Effector memory CD4-positive, alpha-beta T cell (primary cell): ENCODE measurements at regions not wholly inside any gene's neighbourhood (a gene's known extent, or its start where the extent isn't known, plus 50 kb on each side); places are given as distances from the start of the nearest gene placed in this dataset.

Source experiments
- DNase-seq, 3 donors: peaks; one replicate each; pipeline ENCODE4 v3.0.0-alpha.2; 2020
- H3K27ac ChIP-seq: 2 replicates; pipeline ENCODE4 v1.7.0; 2013; ENCODE audit warnings: mild to moderate bottlenecking, low read length, moderate library complexity; ENCODE audit not compliant: insufficient read depth, poor library complexity, severe bottlenecking
- H3K27me3 ChIP-seq: replicated peaks from 2 replicates; pipeline ENCODE4 v1.7.0; 2013; ENCODE audit warnings: mild to moderate bottlenecking, low read length; ENCODE audit not compliant: insufficient read depth, control insufficient read depth, poor library complexity, severe bottlenecking
- H3K36me3 ChIP-seq: 2 replicates; pipeline ENCODE4 v1.7.0; 2013; ENCODE audit warnings: mild to moderate bottlenecking, low read length, moderate library complexity; ENCODE audit not compliant: control insufficient read depth, insufficient read depth
- H3K4me1 ChIP-seq: 2 replicates; pipeline ENCODE4 v1.7.0; 2013; ENCODE audit warnings: low read length, mild to moderate bottlenecking; ENCODE audit not compliant: control insufficient read depth, insufficient read depth, poor library complexity, severe bottlenecking
- H3K4me3 ChIP-seq: 2 replicates; pipeline ENCODE4 v1.7.0; 2013; ENCODE audit warnings: low read length, low read depth, mild to moderate bottlenecking; ENCODE audit not compliant: insufficient read depth, poor library complexity, severe bottlenecking
- H3K9me3 ChIP-seq: 2 replicates; pipeline ENCODE4 v1.7.0; 2013; ENCODE audit warnings: mild to moderate bottlenecking, low read length, moderate library complexity; ENCODE audit not compliant: control insufficient read depth

GRCh38 chr1:187143783-187144182, 315.0 kb downstream of the PLA2G4A start:
- Histone ChIP-seq H3K9me3 (no peaks in the 10 kb centered on the region), H3K27me3 (no peaks in the 10 kb centered on the region), H3K36me3 (no peaks in the 10 kb centered on the region), H3K4me1 (no peaks in the 10 kb centered on the region), H3K4me3 (no peak overlapping the region), H3K27ac (no peak overlapping the region)
- DNase-seq = no peak

- Histone ChIP-seq H3K36me3 (no peaks in the 10 kb centered on the region), H3K27me3 (no peaks in the 10 kb centered on the region), H3K9me3 (no peaks in the 10 kb centered on the region), H3K27ac (no peak overlapping the region), H3K4me1 (no peaks in the 10 kb centered on the region), H3K4me3 (no peak overlapping the region)
- DNase-seq = no peak
Measured at GRCh38 chr1:187146388-187146787, 317.6 kb downstream of the PLA2G4A start.

GRCh38 chr1:187151555-187151954, 322.8 kb downstream of the PLA2G4A start:
- H3K27me3 ChIP-seq = no peaks in the 10 kb centered on the region
- H3K4me1 ChIP-seq = no peaks in the 10 kb centered on the region
- DNase-seq = no peak
- H3K9me3 ChIP-seq = no peaks in the 10 kb centered on the region
- H3K36me3 ChIP-seq = no peaks in the 10 kb centered on the region
- no peak overlapping the region for H3K27ac ChIP-seq
- no peak overlapping the region for H3K4me3 ChIP-seq

GRCh38 chr1:187153047-187153446, 324.3 kb downstream of the PLA2G4A start:
- DNase-seq = no peak
- H3K4me1 ChIP-seq = no peaks in the 10 kb centered on the region
- H3K9me3 ChIP-seq = no peaks in the 10 kb centered on the region
- no peaks in the 10 kb centered on the region for H3K27me3 ChIP-seq
- no peak overlapping the region for H3K27ac ChIP-seq
- H3K4me3 ChIP-seq = no peak overlapping the region
- H3K36me3 ChIP-seq = no peaks in the 10 kb centered on the region

GRCh38 chr1:187157115-187157514, 328.4 kb downstream of the PLA2G4A start:
- no peak overlapping the region for H3K27ac ChIP-seq
- H3K27me3 ChIP-seq = no peaks in the 10 kb centered on the region
- no peak for DNase-seq
- H3K36me3 ChIP-seq = no peaks in the 10 kb centered on the region
- H3K9me3 ChIP-seq = no peaks in the 10 kb centered on the region
- H3K4me1 ChIP-seq = no peaks in the 10 kb centered on the region
- no peak overlapping the region for H3K4me3 ChIP-seq

- no peak for DNase-seq
- no peak overlapping the region for H3K27ac ChIP-seq
Measured at GRCh38 chr1:187157552-187157951, 328.8 kb downstream of the PLA2G4A start.

GRCh38 chr1:187167555-187167954, 338.8 kb downstream of the PLA2G4A start:
- Histone ChIP-seq H3K4me1 (no peaks in the 10 kb centered on the region), H3K27me3 (no peaks in the 10 kb centered on the region), H3K27ac (no peak overlapping the region), H3K9me3 (no peaks in the 10 kb centered on the region), H3K36me3 (no peaks in the 10 kb centered on the region), H3K4me3 (no peak overlapping the region)
- DNase-seq = no peak

More at GRCh38 chr1:187157552-187157951, 328.8 kb downstream of the PLA2G4A start:
- H3K27me3 ChIP-seq = no peaks in the 10 kb centered on the region
- H3K4me1 ChIP-seq = no peaks in the 10 kb centered on the region
- no peak overlapping the region for H3K4me3 ChIP-seq
- no peaks in the 10 kb centered on the region for H3K36me3 ChIP-seq
- H3K9me3 ChIP-seq = no peaks in the 10 kb centered on the region

- Histone ChIP-seq H3K36me3 (no peaks in the 10 kb centered on the region), H3K27me3 (no peaks in the 10 kb centered on the region), H3K27ac (no peak overlapping the region), H3K4me1 (no peaks in the 10 kb centered on the region), H3K9me3 (no peaks in the 10 kb centered on the region), H3K4me3 (no peak overlapping the region)
- no peak for DNase-seq
Measured at GRCh38 chr1:187168297-187168696, 339.5 kb downstream of the PLA2G4A start.

GRCh38 chr1:187185389-187185788, 356.6 kb downstream of the PLA2G4A start:
- no peaks in the 10 kb centered on the region for H3K4me1 ChIP-seq
- no peaks in the 10 kb centered on the region for H3K9me3 ChIP-seq
- no peak overlapping the region for H3K4me3 ChIP-seq
- H3K27ac ChIP-seq = no peak overlapping the region
- no peaks in the 10 kb centered on the region for H3K36me3 ChIP-seq
- no peak for DNase-seq
- no peaks in the 10 kb centered on the region for H3K27me3 ChIP-seq

- DNase-seq = no peak
- H3K4me3 ChIP-seq = no peak overlapping the region
- H3K9me3 ChIP-seq = no peaks in the 10 kb centered on the region
- no peaks in the 10 kb centered on the region for H3K4me1 ChIP-seq
- H3K36me3 ChIP-seq = no peaks in the 10 kb centered on the region
- no peaks in the 10 kb centered on the region for H3K27me3 ChIP-seq
- H3K27ac ChIP-seq = no peak overlapping the region
Measured at GRCh38 chr1:187197685-187198084, 368.9 kb downstream of the PLA2G4A start.

- H3K4me3 ChIP-seq = no peak overlapping the region
- no peaks in the 10 kb centered on the region for H3K4me1 ChIP-seq
- no peaks in the 10 kb centered on the region for H3K9me3 ChIP-seq
- no peaks in the 10 kb centered on the region for H3K36me3 ChIP-seq
- no peaks in the 10 kb centered on the region for H3K27me3 ChIP-seq
- no peak overlapping the region for H3K27ac ChIP-seq
- no peak for DNase-seq
Measured at GRCh38 chr1:187203257-187203656, 374.5 kb downstream of the PLA2G4A start.
